ENCODE measurements at regions not wholly inside any gene's neighbourhood (a gene's known extent, or its start where the extent isn't known, plus 50 kb on each side); places are given as distances from the start of the nearest gene placed in this dataset.
A peak's percentile ranks its signal among the peaks of the same experiment; 100 is the strongest.

DNA sequence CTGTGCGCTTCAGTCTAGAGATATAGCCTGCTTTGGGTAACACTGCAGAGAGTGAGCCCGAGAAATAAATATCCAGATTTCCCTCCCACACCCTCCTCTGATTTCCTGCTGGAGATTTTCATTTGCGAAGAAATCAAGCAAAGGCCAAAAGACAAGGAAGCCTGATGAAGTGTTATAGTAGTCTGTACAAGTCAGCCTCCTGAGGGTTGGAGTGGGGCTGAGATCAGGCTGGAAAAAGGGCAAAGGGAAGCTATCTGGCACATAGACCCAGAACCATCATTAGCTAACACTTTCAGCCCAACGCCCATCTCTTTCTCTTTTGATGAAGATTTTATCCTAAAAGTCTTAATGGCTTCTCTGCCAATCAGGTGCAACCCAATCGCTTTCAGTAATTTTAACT, 154.6 kb upstream of the SLC44A1 start:
- Histone ChIP-seq H3K9me3 (no peaks in the 10 kb centered on the region; the same call in 1 of the 2 replicates), H3K4me2 (no peak overlapping the region), H3K27me3 (no peaks in the 10 kb centered on the region), H3K27ac (no peak overlapping the region), H3K9ac (no peak overlapping the region), H3K4me1 (peaks cover 6% of the 10 kb centered on the region), H4K20me1 (no peaks in the 10 kb centered on the region), H3K36me3 (no peaks in the 10 kb centered on the region), H3K4me3 (no peak overlapping the region)
- TF ChIP-seq Cebpa-rat (IDR thresholded peaks at IDR 0.05), result no peak

DNA sequence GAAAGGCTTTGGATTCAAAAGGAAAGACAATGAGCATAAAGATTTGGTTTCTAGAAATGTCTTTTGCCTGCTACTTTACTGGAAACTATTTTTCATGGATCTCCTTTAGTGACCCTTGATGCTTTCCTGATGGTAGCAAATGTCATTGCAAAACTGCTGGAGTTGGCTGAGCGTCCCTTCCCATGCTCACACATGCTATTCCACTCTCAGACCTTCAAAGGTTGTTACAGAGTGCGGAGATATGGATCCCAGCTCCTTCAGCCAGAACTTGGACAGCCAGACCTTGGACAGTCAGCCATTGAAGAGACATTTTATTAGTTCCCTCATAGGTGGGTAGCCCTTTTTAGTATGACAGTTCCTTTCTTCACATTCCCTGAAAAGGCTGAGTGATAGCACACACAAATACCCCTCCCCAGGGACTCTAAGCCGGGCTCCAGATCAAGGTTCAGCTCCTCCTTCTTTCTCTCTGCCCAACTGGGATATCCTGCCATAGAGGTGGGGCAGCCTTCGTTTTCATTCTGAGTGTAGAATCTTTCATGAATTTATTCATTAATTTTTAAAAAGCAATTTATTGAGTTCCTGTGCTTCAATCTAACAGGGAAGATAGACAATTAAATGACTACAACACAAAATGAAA, 153.3 kb upstream of the SLC44A1 start:
- H4K20me1 ChIP-seq, result no peaks in the 10 kb centered on the region
- H3K4me1 ChIP-seq, result peaks cover 6% of the 10 kb centered on the region
- H3K27me3 ChIP-seq, result no peaks in the 10 kb centered on the region
- no peak overlapping the region for H3K4me3 ChIP-seq
- no peaks in the 10 kb centered on the region; the same call in 1 of the 2 replicates for H3K9me3 ChIP-seq
- peak overlapping the region; percentile 21; the same call in 1 of the 2 replicates for H3K4me2 ChIP-seq
- no peak overlapping the region for H3K9ac ChIP-seq
- TF ChIP-seq Cebpa-rat (IDR thresholded peaks at IDR 0.05), result no peak
- no peaks in the 10 kb centered on the region for H3K36me3 ChIP-seq
- H3K27ac ChIP-seq, result no peak overlapping the region

DNA sequence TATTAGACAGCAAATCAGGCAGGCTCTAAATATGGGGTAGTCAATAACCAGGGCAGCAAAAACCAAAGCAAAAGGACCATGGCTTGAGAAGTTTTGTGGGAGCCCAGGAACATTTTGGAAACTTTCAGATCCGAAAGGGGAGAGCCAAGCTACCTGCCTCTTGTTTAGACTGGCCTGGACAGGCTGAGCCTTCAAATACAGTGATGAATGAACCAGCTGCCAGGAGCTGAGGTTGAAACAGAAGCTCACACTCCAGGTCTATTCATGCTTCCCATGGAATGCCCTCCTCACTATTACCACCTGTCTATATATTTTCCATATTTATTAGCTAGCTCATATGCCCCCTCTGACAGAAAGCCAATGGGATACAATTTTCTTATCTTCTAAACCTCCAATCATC, 150.8 kb upstream of the SLC44A1 start:
- H4K20me1 ChIP-seq, result no peaks in the 10 kb centered on the region
- TF ChIP-seq Cebpa-rat (IDR thresholded peaks at IDR 0.05), result no peak
- H3K4me3 ChIP-seq, result no peak overlapping the region
- no peak overlapping the region for H3K9ac ChIP-seq
- H3K27me3 ChIP-seq, result no peaks in the 10 kb centered on the region
- no peak overlapping the region for H3K27ac ChIP-seq
- H3K9me3 ChIP-seq, result no peaks in the 10 kb centered on the region; the same call in 1 of the 2 replicates
- H3K36me3 ChIP-seq, result no peaks in the 10 kb centered on the region
- H3K4me2 ChIP-seq, result no peak overlapping the region
- peaks cover 6% of the 10 kb centered on the region for H3K4me1 ChIP-seq

DNA sequence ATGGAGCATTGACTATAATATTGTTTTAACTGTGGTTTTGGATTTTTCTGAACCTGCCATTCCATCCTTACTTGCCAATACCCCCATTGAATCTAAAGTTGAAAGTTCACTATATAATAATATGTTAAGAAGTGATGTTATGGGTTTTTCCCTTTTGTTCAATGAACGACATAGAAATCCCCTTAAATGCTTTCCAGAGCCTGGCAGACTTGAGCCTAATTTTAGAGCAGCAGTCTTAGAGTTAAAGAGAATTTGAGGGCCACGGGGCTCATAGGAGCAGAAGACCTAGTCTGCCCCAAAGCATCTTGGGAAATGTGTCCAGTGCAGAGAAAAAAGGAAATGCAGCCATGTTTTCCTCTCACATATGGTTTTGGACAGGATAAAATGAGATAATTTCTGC, 146.1 kb upstream of the SLC44A1 start:
- Histone ChIP-seq H3K27me3 (no peaks in the 10 kb centered on the region), H4K20me1 (no peaks in the 10 kb centered on the region), H3K36me3 (no peaks in the 10 kb centered on the region), H3K4me1 (no peaks in the 10 kb centered on the region), H3K9me3 (no peaks in the 10 kb centered on the region), H3K9ac (no peak overlapping the region), H3K4me3 (no peak overlapping the region), H3K4me2 (no peak overlapping the region), H3K27ac (no peak overlapping the region)
- TF ChIP-seq Cebpa-rat (IDR thresholded peaks at IDR 0.05), result no peak

DNA sequence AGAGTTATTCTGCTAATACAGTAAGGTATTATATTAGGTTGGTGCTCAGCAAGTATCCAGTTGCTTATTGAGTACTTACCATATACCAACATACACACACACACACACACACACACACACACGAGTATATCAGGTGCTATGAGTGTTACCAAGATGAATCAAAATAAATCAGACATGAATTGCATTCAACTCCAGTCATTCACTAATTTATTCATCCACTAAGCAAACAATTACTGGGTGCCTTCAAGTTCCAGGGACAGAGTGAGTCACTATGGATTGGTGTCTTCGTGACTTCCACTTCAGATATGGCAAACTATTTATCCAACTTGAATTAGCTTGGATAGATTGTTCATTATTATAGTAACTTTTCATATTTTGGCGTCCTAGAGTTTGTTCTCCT, 140.7 kb upstream of the SLC44A1 start:
- no peak overlapping the region for H3K4me3 ChIP-seq
- H4K20me1 ChIP-seq, result no peaks in the 10 kb centered on the region
- peaks cover 9% of the 10 kb centered on the region; the same call in 1 of the 2 replicates for H3K9me3 ChIP-seq
- H3K4me2 ChIP-seq, result no peak overlapping the region
- no peak overlapping the region for H3K9ac ChIP-seq
- TF ChIP-seq Cebpa-rat (IDR thresholded peaks at IDR 0.05), result no peak
- no peaks in the 10 kb centered on the region for H3K4me1 ChIP-seq
- H3K36me3 ChIP-seq, result no peaks in the 10 kb centered on the region
- H3K27ac ChIP-seq, result no peak overlapping the region
- H3K27me3 ChIP-seq, result no peaks in the 10 kb centered on the region

DNA sequence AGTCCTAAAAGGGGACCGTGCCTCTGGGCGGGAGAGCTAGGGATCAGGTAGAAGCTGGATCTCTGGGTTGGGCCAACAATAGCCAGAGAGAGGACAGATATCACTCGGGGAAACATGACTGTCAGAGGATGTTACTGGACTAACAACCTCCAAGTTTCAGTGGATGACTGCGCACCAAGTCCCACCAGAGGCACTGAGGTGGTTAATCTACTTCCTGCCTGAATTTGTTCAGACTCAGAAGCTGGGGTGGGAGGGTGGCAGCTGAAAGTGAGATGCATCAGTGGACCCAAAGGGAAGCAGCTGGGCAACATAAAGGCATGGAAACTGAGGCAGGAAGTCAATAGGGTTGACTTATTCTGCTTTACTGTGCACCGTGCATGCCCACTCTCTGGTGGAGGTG, 130.1 kb upstream of the SLC44A1 start:
- Histone ChIP-seq H3K4me2 (peak overlapping the region; percentile 92), H3K27ac (peak overlapping the region; percentile 82)

DNA sequence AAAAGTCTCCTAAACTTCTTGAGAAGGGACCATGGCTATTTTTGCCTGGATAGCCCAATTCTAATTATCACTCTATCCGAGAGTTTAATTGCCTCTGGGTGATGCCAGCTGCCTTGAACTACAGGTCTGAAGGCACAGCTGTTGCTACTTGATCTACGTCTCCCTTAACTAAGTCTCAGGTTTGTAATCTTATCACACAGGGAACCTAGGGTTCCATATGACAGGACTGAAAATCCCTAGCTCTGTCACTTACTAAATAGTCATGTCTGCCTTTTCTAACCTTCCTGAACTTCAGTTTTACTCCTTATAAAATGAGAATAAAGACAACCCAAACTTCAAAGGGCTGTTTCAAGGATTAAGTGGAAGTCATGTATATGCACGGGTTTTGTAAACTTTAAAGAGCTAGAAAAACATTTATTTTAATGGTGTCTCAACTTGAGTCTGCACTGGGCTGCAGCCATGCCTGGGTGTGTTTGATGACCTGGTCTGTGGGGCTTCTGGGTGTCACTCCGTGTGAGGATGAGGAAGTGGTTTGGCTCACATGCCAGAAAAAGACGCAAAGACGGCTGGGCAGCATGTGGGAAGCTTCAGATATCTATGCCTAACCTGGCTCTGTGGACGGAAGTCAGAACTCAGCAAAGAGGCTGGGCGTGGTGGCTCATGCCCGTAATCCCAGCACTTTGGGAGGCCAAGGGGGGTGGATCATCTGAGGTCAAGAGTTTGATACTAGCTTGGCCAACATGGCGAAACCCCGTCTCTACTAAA, 129.3 kb upstream of the SLC44A1 start:
- H3K36me3 ChIP-seq, result no peaks in the 10 kb centered on the region
- peak overlapping the region; percentile 92 for H3K4me2 ChIP-seq
- no peaks in the 10 kb centered on the region for H4K20me1 ChIP-seq
- no peak overlapping the region for H3K4me3 ChIP-seq
- H3K27ac ChIP-seq, result peak overlapping the region; percentile 82
- H3K27me3 ChIP-seq, result no peaks in the 10 kb centered on the region
- no peak for TF ChIP-seq Cebpa-rat (IDR thresholded peaks at IDR 0.05)
- H3K9me3 ChIP-seq, result no peaks in the 10 kb centered on the region
- H3K9ac ChIP-seq, result peak overlapping the region; percentile 47; the same call in 1 of the 2 replicates
- H3K4me1 ChIP-seq, result peaks cover 76% of the 10 kb centered on the region

More for the DNA sequence above, 130.1 kb upstream of the SLC44A1 start:
- Histone ChIP-seq H3K4me1 (peaks cover 76% of the 10 kb centered on the region), H3K9ac (peak overlapping the region; percentile 30; the same call in 1 of the 2 replicates), H3K27me3 (no peaks in the 10 kb centered on the region), H3K4me3 (peak overlapping the region; percentile 29; the same call in 1 of the 2 replicates), H4K20me1 (no peaks in the 10 kb centered on the region), H3K36me3 (no peaks in the 10 kb centered on the region), H3K9me3 (no peaks in the 10 kb centered on the region)
- no peak for TF ChIP-seq Cebpa-rat (IDR thresholded peaks at IDR 0.05)

DNA sequence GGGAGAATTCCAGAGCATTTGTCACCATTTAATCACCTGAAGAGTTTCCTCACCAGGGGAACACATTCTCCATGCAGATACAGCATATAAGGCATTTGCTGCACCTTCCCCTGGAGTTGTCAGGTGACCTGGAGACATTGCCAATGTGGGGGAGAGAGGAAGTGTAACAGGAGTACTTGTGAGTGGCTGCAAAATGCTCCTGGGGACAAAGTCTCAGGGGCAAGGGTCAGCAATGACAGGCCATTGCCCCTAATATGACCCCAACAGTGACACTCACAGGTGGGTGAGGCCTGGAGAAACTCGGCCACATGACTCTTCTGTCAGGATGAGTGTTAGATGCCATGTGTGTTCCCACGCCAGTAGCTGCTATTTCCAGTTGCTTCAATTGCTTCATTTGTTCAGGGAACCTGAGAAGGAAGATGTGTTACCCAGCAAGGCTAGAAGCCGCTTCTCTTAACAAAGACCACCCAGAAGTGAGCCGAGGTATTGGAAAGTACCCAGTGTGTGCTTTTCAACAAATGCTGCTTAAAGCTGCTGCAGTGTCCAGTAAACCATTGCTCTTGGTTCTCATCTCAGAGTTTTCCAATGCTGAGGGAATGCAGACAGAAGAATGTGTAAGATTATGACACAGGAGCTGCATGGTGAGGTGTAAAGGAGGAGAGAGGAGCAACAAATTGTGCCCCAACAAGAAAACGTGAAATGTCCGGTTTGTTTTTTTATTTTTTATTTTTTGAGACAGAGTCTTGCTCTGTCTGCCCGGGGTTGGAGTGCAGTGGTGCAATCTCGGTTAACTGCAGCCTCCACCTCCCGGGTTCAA, 128.2 kb upstream of the SLC44A1 start:
- H3K9me3 ChIP-seq, result no peaks in the 10 kb centered on the region
- no peaks in the 10 kb centered on the region for H3K36me3 ChIP-seq
- no peak for TF ChIP-seq Cebpa-rat (IDR thresholded peaks at IDR 0.05)
- peak overlapping the region; percentile 47; the same call in 1 of the 2 replicates for H3K9ac ChIP-seq
- H3K4me1 ChIP-seq, result peaks cover 79% of the 10 kb centered on the region
- H3K4me3 ChIP-seq, result no peak overlapping the region
- peak overlapping the region; percentile 92 for H3K4me2 ChIP-seq
- H4K20me1 ChIP-seq, result no peaks in the 10 kb centered on the region
- H3K27ac ChIP-seq, result peak overlapping the region; percentile 82
- H3K27me3 ChIP-seq, result no peaks in the 10 kb centered on the region

DNA sequence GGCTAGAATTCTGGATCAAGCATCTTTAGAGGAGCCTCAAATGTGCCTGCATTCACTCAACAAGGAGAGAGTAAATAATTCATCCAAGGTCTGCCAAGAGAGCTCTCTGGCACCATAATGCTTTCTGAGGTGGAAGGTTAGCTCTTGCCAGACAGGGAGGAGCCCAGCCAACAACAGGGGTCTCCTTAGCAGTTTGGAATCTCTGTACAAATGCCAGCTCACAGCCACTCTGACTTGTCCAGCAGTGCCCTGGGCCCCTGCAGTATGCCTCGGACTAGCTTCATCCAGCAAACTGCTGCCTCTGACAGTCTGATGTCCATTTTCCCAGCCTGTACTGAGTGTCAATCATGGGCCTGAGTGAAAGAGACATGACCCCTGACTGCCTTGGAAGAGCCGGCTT, 127.2 kb upstream of the SLC44A1 start:
- Histone ChIP-seq H3K4me3 (no peak overlapping the region), H3K9ac (no peak overlapping the region), H3K36me3 (no peaks in the 10 kb centered on the region), H3K27ac (peak overlapping the region; percentile 82; the same call in 1 of the 2 replicates), H3K4me2 (peak overlapping the region; percentile 92; the same call in 1 of the 2 replicates), H3K9me3 (no peaks in the 10 kb centered on the region), H4K20me1 (no peaks in the 10 kb centered on the region), H3K4me1 (peaks cover 79% of the 10 kb centered on the region), H3K27me3 (no peaks in the 10 kb centered on the region)
- TF ChIP-seq Cebpa-rat (IDR thresholded peaks at IDR 0.05), result no peak
